ENCODE measurements at regions not wholly inside any gene's neighbourhood (a gene's known extent, or its start where the extent isn't known, plus 50 kb on each side); places are given as distances from the start of the nearest gene placed in this dataset.
"Not testable (repeated sequence)": the region's sequence is repeated elsewhere in the genome, so short reads cannot be mapped to it uniquely, and the experiment has no call there.

DNA sequence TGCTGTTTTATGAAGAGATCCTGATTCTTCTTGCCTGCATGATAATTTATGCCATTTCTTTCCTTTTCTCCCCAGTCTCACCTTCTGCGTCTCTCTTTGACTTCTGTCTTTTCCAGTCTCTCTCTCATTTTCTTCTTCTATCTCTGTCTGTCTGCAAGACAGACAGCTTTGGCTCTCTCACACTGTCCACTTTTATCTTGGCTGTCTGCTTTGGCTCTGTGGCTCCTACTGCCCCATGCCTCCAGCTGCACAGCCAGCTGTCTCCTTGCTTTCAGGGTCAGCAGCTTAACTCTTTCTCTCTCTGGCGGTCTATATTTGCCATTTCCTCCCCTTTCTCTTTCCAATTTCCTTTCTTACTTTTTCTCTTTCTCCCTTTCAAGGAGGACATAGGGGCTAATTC, 971.1 kb upstream of the COX7C start:
- no peak for TF ChIP-seq CTCF (IDR thresholded peaks at IDR 0.05; ENCODE audit: extremely low read depth, missing control alignments)

DNA sequence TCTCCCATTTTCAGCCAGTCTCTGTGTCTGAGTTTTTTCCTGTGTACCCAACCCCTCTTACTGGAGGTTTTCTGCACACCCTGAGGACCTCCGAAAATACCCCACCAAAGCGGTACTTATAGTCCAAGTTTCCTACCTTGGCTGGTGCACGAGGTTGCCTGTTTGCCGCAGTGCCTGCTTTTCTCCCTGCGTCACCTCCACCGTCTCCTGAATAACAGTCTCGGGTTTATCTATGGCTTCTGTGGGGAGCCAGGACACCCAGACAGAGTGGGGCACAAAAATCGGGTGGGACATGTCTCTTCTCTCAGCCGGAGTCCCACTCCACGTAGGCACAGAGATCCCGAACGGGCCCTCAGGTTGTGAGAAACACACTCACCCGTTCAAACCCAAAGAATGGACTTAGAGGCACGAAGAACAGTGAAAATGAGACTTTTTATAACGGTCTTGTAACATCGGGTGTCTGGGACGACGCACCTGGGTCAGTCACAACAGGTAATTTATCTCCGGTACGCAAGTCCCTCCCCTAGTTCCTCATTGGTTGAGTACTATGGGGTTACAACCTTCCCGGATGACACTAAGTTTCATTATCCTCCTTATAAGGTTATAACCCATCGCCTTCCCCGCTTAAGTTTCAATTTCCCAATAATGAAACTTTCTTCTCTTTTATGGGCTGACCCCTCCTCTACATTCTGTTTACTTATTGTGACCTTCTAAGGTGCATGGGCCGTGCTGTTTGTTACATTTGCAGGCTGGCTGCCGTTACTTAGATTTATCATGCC, 970.2 kb upstream of the COX7C start:
- TF ChIP-seq CTCF (IDR thresholded peaks at IDR 0.05; ENCODE audit: extremely low read depth, missing control alignments), result no peak
- no peak for DNase-seq (ENCODE audit: low spot score)

More for the DNA sequence above, 971.1 kb upstream of the COX7C start:
- DNase-seq (ENCODE audit: low spot score), result no peak

DNA sequence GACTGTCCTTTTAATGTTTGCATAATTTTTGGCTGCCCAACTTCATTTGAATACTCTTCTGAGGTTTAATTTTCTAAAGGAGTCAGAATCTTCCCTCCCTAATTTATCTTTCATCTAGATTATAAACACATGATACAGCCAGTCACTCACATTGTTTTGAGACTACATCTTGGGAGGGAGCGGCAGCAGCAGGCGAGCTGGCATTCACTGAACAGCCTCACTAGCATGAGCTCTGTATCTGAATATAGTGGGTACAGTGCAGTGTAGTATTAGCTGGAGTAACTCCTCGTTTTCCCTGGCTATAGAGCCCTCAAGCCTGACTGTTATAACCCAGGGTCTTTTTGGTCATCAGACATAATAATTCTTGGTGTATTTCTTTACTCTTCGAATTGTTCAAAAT, 969.2 kb upstream of the COX7C start:
- DNase-seq (ENCODE audit: low spot score), result no peak
- TF ChIP-seq CTCF (IDR thresholded peaks at IDR 0.05; ENCODE audit: extremely low read depth, missing control alignments), result no peak

- no peak for TF ChIP-seq CTCF (IDR thresholded peaks at IDR 0.05; ENCODE audit: extremely low read depth, missing control alignments)
- no peak for DNase-seq (ENCODE audit: low spot score)
Observed at GRCh38 chr5:85651731-85652130, 966.0 kb upstream of the COX7C start.

- not testable (repeated sequence) for DNase-seq (ENCODE audit: low spot score)
Observed at GRCh38 chr5:85654144-85654543, 963.6 kb upstream of the COX7C start.

- TF ChIP-seq CTCF (IDR thresholded peaks at IDR 0.05; ENCODE audit: extremely low read depth, missing control alignments), result no peak
- DNase-seq (ENCODE audit: low spot score), result no peak
Observed at GRCh38 chr5:85656050-85656449, 961.7 kb upstream of the COX7C start.

- not testable (repeated sequence) for DNase-seq (ENCODE audit: low spot score)
Observed at GRCh38 chr5:85657328-85657727, 960.4 kb upstream of the COX7C start.

DNA sequence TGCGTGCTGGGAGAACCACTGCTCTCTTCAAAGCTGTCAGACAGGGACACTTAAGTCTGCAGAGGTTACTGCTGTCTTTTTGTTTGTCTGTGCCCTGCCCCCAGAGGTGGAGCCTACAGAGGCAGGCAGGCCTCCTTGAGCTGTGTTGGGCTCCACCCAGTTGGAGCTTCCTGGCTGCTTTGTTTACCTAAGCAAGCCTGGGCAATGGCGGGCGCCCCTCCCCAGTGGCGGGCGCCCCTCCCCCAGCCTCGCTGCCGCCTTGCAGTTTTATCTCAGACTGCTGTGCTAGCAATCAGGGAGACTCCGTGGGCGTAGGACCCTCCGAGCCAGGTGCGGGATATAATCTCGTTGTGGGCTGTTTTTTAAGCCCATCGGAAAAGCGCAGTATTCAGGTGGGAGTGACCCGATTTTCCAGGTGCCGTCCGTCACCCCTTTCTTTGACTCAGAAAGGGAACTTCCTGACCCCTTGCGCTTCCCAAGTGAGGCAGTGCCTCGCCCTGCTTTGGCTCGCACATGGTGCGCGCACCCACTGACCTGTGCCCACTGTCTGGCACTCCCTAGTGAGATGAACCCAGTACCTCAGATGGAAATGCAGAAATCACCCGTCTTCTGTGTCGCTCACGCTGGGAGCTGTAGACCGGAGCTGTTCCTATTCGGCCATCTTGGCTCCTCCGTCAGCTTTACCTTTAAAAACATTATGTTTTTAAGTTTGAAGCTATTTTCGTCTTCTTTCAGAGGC, 954.6 kb upstream of the COX7C start:
- not testable (repeated sequence) for DNase-seq (ENCODE audit: low spot score)

GRCh38 chr5:85663708-85664031, 954.1 kb upstream of the COX7C start:
- no peak for TF ChIP-seq CTCF (IDR thresholded peaks at IDR 0.05; ENCODE audit: extremely low read depth, missing control alignments)
- DNase-seq (ENCODE audit: low spot score), result no peak
